ENCODE measurements at regions not wholly inside any gene's neighbourhood (a gene's known extent, or its start where the extent isn't known, plus 50 kb on each side); places are given as distances from the start of the nearest gene placed in this dataset.

DNA sequence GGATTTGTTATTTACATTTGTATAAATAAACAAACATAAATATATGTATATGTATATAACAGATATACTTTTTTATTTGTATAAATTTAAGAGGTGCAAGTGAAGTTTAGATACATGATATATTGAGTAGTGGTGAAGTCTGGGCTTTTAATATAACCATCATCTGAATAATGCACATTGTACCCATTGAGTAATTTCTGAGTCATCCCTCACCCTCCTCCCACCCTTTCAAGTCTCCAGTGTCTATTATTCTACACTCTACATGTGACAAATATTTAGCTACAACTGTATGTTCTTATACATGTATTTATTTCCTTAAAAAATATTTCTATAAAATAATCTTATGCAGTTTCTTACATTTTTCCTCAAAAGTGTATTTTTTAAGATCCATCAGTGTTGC lies 358.7 kb upstream of the TFPI start:
- TF ChIP-seq, protein P1, sequence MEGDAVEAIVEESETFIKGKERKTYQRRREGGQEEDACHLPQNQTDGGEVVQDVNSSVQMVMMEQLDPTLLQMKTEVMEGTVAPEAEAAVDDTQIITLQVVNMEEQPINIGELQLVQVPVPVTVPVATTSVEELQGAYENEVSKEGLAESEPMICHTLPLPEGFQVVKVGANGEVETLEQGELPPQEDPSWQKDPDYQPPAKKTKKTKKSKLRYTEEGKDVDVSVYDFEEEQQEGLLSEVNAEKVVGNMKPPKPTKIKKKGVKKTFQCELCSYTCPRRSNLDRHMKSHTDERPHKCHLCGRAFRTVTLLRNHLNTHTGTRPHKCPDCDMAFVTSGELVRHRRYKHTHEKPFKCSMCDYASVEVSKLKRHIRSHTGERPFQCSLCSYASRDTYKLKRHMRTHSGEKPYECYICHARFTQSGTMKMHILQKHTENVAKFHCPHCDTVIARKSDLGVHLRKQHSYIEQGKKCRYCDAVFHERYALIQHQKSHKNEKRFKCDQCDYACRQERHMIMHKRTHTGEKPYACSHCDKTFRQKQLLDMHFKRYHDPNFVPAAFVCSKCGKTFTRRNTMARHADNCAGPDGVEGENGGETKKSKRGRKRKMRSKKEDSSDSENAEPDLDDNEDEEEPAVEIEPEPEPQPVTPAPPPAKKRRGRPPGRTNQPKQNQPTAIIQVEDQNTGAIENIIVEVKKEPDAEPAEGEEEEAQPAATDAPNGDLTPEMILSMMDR (IDR thresholded peaks at IDR 0.05) = no peak
- TF ChIP-seq POLR2A (IDR thresholded peaks at IDR 0.05) = no peak
